GM23248 (cell line): ENCODE measurements at regions not wholly inside any gene's neighbourhood (a gene's known extent, or its start where the extent isn't known, plus 50 kb on each side); places are given as distances from the start of the nearest gene placed in this dataset.

Experiments
- EZH2 ChIP-seq: fragments of 200-600 bp; sonication (generic); IDR thresholded peaks from 2 replicates; pipeline ENCODE4 v1.6.1; 2018; ENCODE audit warnings: antibody characterized with exemption, mild to moderate bottlenecking; ENCODE audit not compliant: insufficient read depth, poor library complexity, severe bottlenecking
- EZH2phosphoT487 ChIP-seq: fragments of 200-600 bp; sonication (generic); IDR thresholded peaks from 2 replicates; pipeline ENCODE4 v1.6.1; 2018; ENCODE audit warnings: antibody characterized with exemption, moderate library complexity, mild to moderate bottlenecking, low read depth; ENCODE audit not compliant: insufficient read depth

DNA sequence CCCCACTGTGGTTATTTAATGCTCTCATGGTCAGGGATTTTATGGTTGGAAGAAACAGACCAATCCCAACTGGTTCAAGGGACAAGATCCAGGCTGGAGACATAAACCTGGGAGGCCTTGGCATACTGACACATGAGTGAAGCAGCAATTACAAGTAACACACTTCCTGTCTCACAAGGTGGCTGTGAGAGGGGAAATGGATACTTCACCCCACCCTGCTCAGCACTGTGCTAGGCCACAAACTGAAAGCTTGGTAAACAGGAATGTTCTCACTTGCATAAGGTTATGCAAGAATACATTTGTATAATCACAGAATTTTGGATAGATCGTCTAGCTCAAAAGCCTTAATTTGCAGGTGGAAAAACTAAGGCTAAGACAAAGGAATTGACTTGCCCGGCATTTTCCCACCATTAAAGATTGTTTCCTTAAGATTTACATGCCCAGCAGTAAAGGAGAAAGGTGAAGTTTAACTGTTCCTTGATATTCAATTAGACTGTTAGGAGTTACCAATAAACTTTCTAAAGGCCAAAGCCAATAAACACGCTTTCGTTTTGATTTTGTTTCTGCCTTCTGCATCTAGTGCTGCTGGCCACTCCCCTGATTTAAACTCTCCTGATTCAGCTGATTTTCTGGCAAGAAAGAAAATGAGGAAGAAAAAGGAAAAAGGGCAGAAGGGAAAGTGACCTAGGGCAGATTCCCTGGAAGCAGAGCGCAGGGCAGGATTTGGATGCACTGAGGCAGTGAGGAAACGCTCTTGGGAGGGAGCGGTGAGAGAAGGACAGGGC is 215.6 kb upstream of the CDH5 start:
- no peak for TF ChIP-seq EZH2
- no peak for TF ChIP-seq EZH2phosphoT487
